ENCODE measurements at regions not wholly inside any gene's neighbourhood (a gene's known extent, or its start where the extent isn't known, plus 50 kb on each side); places are given as distances from the start of the nearest gene placed in this dataset.
A peak's percentile ranks its signal among the peaks of the same experiment; 100 is the strongest.

GRCh38 chr10:62585211-62585775, 211.1 kb downstream of the ZNF365 start:
- TF ChIP-seq CTCF (IDR thresholded peaks at IDR 0.05; ENCODE audit: borderline replicate concordance), result no peak
- no peak overlapping the region for H3K4me3 ChIP-seq
- peak overlapping the region; percentile 75 for H3K27ac ChIP-seq (replicated peaks)
- peaks cover 7% of the 10 kb centered on the region for H3K9me3 ChIP-seq (replicated peaks)
- no peaks in the 10 kb centered on the region for H3K36me3 ChIP-seq
- H3K27me3 ChIP-seq (ENCODE audit: low read depth), result peaks cover 17% of the 10 kb centered on the region
- intact Hi-C loops (cut with micrococcal nuclease), result no loop called here
- peak; percentile 22 for DNase-seq
- peaks cover 14% of the 10 kb centered on the region for H3K4me1 ChIP-seq

GRCh38 chr10:62587011-62587410, 212.8 kb downstream of the ZNF365 start:
- no peak for DNase-seq
- H3K27ac ChIP-seq (replicated peaks), result no peak overlapping the region
- intact Hi-C loops (cut with micrococcal nuclease), result no loop called here
- H3K4me3 ChIP-seq, result no peak overlapping the region
- peaks cover 7% of the 10 kb centered on the region for H3K9me3 ChIP-seq (replicated peaks)
- H3K27me3 ChIP-seq (ENCODE audit: low read depth), result peaks cover 23% of the 10 kb centered on the region
- peaks cover 14% of the 10 kb centered on the region for H3K4me1 ChIP-seq
- no peak for TF ChIP-seq CTCF (IDR thresholded peaks at IDR 0.05; ENCODE audit: borderline replicate concordance)
- H3K36me3 ChIP-seq, result no peaks in the 10 kb centered on the region

- H3K4me1 ChIP-seq, result peaks cover 12% of the 10 kb centered on the region
- no peaks in the 10 kb centered on the region for H3K36me3 ChIP-seq
- no peak overlapping the region for H3K4me3 ChIP-seq
- H3K27me3 ChIP-seq (ENCODE audit: low read depth), result peaks cover 30% of the 10 kb centered on the region
- no peak for DNase-seq
- H3K27ac ChIP-seq (replicated peaks), result no peak overlapping the region
- no peak for TF ChIP-seq CTCF (IDR thresholded peaks at IDR 0.05; ENCODE audit: borderline replicate concordance)
- H3K9me3 ChIP-seq (replicated peaks), result peaks cover 7% of the 10 kb centered on the region
- intact Hi-C loops (cut with micrococcal nuclease), result no loop called here
Observed at GRCh38 chr10:62588116-62588515, 213.9 kb downstream of the ZNF365 start.

GRCh38 chr10:62589689-62590088, 214.8 kb upstream of the ADO start:
- TF ChIP-seq CTCF (IDR thresholded peaks at IDR 0.05; ENCODE audit: borderline replicate concordance), result no peak
- Histone ChIP-seq H3K9me3 (replicated peaks) (peaks cover 7% of the 10 kb centered on the region), H3K4me3 (no peak overlapping the region), H3K27ac (replicated peaks) (no peak overlapping the region), H3K27me3 (ENCODE audit: low read depth) (peaks cover 31% of the 10 kb centered on the region), H3K4me1 (no peaks in the 10 kb centered on the region), H3K36me3 (no peaks in the 10 kb centered on the region)
- intact Hi-C loops (cut with micrococcal nuclease), result loop anchor here (10.0 kb wide), 3 partner anchors 235 to 565 kb away; no protein-coding TSS in a partner anchor
- no peak for DNase-seq

- H3K4me3 ChIP-seq, result no peak overlapping the region
- no peak for DNase-seq
- intact Hi-C loops (cut with micrococcal nuclease), result loop anchor here (10.0 kb wide), 3 partner anchors 234 to 564 kb away; no protein-coding TSS in a partner anchor
- no peaks in the 10 kb centered on the region for H3K36me3 ChIP-seq
- H3K27ac ChIP-seq (replicated peaks), result no peak overlapping the region
- peaks cover 31% of the 10 kb centered on the region for H3K27me3 ChIP-seq (ENCODE audit: low read depth)
- no peak for TF ChIP-seq CTCF (IDR thresholded peaks at IDR 0.05; ENCODE audit: borderline replicate concordance)
- no peaks in the 10 kb centered on the region for H3K4me1 ChIP-seq
- peaks cover 7% of the 10 kb centered on the region for H3K9me3 ChIP-seq (replicated peaks)
Observed at GRCh38 chr10:62590306-62590705, 214.2 kb upstream of the ADO start.

All from left ventricle myocardium inferior (tissue), 1 donor.